ENCODE measurements at regions not wholly inside any gene's neighbourhood (a gene's known extent, or its start where the extent isn't known, plus 50 kb on each side); places are given as distances from the start of the nearest gene placed in this dataset.

DNA sequence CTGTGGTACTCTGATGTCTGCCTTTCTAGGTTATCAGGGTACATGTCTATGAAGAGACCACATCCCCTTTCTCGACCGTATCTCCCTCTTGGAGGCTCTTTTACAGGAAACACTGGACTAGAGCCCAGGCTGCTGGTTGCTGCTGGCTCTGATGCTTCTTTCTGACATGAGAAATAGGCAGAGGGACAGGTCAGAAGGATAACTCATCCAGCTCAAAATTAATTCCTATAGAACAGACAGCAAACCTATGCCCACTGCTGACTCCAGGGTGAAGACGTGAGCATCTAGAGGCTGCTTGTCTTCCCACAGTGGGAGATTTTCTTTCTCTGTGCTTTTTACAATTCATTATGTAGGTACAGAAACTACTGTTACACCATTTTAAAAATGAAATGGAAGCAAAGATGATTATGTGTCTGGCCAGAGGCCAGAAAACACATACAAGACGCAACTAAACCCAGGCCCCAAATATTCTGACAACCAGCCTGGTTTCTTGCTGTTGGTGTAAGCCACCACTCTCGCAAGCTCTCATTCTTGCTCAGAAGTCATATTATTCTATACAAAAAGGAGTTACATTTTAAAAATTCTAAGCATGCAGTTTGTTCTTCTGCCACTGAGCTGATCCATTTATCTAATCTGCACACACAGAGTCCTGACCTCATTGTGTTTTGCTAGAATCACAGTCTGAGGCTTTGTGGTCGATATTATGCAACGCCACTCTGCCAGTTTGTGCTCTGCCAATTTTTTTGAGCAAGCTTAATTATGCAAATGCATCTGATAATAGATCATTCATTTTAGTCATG is 424.3 kb downstream of the KIF20B start:
- DNase-seq (ENCODE audit: low spot score): no peak

DNA sequence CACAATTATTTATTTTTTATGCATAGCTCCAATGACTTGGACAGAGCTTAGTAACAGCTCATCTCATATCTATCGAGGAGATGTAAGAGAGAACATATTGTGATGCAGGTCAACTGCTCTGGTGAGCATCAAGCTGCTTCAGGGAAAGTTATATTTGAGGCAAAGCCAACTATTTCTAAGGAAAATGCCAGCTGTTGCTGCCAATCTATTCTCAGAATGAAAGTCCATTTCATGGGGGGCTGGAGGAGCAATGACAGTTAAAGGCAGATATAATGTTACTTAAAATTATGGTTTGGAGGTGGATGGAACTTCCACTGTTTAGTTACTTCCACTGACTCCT is 424.8 kb downstream of the KIF20B start:
- no peak for DNase-seq (ENCODE audit: low spot score)

DNA sequence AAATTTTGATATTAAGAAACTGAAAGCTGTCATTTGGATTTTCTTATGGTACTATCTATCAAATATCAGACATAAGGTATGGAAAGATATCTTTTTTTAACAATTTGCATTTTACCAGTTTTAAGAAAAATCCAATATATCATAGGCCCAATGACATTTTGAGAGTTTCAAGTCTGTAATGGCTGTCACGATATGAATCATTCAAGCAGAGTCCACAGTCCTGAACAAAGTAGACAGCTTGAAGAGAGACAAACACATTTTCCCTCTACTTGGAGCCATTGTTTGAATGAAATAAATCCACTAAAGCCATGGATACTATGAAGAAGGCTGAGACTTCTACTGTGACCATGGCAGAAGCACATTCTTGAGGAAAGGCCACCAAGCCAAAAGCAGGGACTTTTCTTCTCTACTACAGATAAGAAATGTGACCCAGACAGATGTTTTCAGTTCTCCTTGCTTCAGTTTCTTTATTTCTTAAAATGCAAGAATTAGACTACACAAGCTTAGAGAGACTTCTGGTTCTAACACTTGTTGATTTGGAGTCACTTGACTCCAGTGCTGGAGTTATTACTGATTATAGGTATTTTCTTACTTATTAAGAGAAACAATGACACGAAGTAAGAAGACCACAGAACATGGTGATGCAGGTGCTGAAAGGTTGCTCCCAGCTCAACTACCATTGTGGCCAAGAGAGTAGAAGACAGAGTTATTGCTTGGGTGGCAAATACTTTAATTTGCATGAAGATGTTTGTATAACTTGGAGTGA is 429.1 kb downstream of the KIF20B start:
- DNase-seq (ENCODE audit: low spot score): no peak

DNA sequence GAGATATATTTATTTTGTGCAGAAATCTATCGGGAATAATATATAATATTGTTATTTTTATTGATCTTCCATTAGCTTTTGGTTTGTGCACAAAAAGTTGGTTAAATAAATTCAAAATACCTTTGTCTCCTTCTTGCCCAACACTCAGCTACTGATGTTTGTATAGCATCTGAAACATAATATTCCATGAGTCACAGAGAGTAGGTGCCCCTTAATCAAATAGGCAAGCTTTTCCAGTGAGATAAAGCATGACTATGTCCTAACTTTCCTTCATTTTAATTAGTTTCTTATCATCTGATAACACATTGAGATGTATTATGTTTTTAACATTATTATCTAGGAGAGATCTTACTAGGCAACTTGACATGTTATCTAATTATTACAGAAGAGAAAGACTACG is 432.2 kb downstream of the KIF20B start:
- DNase-seq (ENCODE audit: low spot score): no peak

DNA sequence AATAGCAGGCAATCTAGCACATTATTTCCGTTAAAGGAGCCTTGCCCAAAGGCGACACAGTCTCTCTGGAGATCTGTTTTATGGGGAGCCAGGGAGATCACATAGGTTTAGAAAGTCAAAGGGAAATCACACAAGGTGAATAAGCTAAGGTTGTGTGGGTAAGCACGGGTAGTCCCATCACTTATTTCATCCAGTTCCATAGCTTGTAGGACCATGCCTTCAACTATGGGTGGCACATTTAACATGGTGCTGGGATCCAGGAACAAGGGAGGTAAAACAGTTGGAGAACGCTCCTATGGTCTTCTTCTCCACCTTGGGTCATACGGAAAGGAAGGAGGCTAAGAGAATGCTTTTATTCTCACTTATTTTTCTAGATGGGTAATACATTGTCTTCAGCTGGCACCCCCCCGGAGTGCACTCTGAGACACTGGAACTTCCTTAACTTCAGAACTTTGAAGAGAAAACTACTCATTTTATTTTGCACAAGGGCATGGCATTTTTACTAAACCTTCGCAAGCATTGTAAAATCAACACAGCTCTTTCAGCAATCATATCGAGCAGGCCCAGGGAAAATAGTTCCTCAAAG is 435.4 kb downstream of the KIF20B start:
- DNase-seq (ENCODE audit: low spot score): no peak

DNA sequence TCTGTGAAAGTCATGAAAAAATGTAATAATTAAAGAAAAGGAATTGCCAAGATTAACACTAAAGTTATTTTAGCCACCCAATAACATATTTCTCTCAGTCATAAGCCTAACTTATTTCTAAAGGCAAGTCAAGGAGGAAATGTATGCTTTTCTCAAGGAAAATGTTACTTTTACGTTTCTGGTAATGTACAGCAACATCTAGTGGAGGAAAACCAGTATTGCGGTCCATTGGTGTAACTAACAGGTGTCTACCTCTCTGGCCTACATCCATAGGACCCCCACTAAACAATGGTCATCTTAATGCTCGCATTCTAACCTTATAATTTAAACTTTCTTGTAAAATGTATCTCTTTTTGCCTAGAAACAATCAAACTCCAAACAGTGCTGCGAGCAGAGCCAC is 437.5 kb downstream of the KIF20B start:
- peak; percentile 3 for DNase-seq (ENCODE audit: low spot score)

DNA sequence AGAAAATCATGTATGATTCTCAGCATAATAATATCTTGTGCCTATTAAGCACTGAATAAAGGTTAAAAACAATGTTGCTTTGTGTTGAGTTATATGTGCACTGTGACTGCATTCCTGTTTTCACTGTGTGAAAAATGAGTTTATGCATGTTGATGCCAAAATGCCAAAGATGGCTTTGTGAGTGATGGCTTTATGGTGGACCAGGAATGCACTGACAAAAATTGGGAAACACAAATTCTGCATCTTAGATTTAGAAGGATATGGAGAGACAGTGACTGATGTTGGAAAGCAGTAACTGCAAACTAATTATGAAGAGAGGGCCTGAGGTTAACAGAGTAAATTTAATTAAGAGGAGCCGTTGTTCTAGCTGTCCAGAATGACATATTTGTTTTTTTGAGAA is 440.4 kb downstream of the KIF20B start:
- DNase-seq (ENCODE audit: low spot score): no peak

DNA sequence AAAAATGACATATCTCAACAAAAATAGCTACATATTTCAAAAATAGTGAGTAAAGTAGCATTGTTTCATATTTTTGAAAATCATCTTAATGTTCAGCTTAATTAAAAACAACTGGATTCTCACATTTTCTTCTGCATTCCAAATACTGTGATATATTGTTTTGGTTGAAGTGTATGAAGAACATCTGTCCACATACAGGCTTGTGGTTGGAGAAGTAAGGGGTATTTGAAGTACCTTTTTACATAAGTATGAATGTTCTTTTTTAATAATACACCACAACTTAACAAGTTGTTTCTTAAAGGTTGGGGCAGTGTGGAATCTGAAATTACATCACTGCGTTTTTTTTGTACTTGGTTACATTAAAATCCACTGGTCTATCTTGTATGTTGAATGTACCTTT is 442.5 kb downstream of the KIF20B start:
- DNase-seq (ENCODE audit: low spot score): no peak

DNA sequence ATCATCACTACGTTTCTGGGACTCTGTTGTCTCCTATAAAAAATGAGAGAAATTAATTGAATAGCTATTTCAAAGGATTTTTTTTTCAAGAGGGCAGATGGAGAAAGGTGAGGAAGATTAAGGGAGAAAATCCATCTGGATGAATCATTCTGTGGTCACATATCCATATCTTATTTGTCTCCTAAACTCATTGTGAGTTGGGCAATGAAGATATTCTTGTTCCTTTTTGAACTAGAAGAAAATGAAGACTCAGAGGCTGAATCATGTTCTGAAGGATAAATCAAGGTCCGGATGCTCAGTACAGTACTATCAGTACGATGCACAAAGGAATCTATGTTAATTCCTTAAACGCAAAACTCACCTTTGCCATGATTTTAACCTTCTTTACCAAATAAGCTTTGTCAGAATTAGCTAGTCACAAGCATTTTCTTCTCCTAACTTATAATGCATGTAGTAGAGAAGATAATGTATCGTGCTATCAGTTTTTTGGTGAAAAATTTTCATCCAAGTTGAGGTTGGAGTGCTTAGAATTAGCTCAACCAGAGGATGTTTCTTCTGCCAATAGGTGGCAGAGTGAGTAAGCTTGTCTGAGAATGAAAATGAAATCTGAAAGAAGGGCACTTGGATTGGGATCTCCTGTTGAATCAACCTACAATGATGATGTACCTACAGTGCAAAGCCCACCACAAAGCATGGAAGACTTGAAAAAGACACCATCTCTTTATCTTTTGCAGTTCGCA is 446.9 kb downstream of the KIF20B start:
- DNase-seq (ENCODE audit: low spot score): peak; percentile 2

DNA sequence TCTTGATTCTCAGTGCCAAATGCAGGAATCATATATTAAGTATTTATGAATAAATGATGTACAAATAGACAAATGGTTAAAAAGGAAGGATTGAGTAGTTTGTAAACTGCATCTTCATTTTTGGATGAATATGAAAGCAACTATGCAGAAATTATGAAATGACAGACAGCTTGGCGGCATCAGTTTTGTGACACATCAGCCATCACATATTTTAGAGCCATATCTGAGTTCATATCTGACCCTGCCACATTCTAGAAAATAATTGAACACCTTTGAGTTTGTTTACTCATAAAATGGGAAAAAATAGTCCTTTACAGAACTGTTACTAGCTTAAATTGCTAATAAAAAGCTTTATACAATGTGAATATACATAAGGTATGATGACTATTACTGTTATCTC is 448.2 kb downstream of the KIF20B start:
- DNase-seq (ENCODE audit: low spot score): no peak

DNA sequence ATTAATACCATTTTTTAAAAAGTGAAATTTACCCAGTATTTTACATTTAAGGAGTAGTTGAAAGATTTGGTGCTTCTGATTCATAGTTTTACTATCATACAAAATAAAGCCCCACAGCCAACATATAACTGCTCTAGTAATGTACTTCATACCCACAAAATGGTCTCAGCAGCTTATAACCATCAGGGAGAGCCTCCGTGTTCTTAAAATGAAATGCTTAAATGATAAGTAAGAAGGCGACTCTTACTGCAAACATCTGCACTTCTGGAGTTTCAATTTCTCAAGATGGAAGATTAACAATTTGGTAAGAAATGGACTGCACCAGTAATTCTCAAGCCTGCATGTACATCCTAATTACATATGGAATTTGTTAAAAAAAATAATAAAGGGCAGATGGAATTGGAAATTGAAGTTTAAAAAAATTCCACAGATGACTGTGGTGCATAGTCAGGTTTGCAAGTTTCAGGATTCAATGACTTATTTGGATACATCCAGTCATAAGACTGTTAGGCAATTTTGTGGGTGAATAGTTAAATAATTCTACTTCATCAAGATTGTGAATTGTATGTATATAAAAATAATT is 461.0 kb downstream of the KIF20B start:
- DNase-seq (ENCODE audit: low spot score): no peak

DNA sequence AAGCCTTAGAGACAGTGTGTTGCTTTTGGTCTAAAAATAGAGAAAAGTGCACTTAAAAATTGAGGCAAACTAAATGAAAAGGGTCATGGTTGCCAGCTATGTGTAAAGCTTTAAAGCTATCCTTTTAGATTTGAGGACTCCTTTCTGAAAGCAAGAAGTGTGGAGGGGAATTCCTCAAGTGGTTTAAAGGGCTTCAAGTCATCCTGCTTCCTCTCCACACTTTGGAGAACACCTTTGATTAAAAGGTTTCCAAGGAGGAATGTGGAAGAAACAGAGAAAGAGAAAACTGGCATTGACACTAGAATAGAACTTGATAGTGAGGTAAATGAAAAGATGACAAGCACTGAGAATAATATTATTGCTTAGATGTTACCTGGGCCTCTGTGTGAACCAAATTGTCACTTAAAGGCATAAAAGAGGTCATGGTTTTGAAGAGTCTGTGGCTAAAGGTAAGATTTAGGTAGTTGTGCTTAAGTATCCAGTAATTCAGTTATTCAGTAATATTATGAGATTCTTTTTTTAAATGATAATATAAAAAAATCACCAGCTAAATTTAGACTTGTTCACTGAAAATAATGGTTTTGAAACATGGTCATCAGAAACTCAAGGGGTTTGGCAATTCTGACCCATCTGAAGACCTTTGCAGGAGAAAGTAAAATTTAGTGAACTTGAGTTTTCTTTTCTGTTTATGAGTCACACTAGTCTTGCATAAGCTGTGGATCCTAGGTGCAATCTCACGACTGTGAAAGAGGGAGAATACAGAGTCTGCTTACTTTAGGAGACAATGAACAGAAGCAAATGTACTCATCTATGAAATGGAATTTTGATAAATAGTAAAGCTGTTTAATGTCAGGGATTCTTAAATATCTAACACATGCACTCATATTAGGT is 466.0 kb downstream of the KIF20B start:
- DNase-seq (ENCODE audit: low spot score): no peak

DNA sequence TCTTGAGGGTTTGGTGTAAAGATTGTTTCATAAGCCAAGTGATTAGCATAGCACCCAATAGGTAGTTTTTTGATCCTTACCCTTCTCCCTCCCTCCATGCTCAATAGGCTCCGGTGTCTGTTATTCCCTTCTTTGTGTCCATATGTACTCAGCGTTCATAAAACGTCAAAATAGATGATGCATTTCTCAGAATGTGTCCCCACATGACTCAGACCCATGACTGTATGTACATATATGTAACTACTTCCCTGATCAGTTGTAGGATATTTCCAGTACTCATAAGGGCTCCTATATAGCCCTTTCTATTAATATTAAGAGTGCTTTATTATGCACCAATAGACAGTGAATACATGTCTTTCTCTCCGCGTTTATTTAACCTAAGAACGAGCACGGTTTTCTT is 466.9 kb downstream of the KIF20B start:
- DNase-seq (ENCODE audit: low spot score): no peak

DNA sequence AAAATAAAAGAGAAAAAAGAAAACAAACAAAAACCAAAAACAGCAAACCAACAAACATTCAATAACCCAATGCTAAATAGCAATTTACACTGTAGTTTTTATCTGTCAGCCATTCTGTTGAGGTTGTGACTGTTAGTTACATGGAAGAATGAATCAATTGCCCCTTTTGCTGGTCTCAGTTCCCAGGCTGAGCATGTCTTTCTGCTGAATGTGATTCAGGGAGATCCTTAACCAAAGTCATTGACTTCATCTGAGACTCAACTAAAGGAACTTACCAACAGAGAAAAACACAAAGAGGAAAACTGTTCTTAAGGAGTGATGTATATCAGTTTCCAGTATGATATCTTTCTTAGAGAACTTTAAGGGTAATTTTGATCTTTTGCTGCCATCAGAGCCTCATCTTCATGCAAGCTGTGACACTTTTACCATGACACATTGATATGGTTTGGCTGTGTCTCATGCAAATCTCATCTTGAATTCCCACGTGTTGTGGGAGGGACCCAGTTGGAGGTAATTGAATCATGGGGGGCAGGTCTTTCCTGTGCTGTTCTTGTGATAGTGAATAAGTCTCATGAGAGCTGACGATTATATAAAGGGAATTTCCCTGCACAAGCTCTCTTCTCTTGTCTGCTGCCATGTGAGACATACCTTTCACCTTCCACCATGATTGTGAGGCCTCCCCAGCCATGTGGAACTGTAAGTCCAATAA is 469.8 kb downstream of the KIF20B start:
- no peak for DNase-seq (ENCODE audit: low spot score)

DNA sequence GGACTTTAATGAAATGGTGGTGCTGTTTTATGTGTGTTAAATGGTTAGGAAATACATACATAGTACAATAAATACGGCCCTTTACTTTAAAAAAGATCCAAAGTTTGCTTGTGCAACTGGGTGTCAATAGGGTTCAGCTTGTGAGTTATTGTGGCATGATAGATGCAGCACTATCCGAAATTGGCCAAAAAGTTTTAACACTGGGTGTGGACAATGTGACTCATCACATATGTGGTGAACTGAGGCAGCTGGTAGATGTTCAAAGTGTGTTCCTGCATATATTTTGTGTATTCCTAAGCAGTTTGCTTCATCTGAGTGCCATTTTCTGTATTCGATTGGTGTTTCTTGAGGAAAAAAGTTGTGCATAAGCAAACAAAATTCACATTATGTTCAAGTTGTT is 473.1 kb downstream of the KIF20B start:
- DNase-seq (ENCODE audit: low spot score): no peak

DNA sequence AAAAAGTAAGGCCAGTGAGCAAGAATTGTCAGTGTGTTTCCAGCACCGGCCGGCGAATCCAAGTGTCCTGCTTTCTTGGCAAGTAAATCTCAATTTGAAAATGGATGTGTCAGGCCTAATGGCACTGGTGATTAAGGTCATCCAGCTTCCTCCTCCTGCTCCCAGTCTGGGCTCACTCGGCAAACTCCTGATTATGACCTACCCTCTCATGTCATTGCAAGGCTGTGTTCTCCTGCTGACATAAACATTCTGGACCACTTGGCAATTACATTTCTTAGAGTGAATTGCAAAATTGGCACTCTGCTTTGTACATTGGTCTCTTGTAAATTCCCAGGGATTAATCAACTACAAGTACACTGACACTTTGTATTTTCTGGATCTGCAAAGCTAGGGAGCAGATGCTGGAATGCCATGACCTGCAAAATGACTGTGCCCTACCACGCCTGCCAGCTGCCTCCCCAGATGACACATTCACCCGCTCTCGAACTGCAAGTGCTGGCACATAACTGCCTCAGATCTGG is 473.8 kb downstream of the KIF20B start:
- DNase-seq (ENCODE audit: low spot score): no peak

DNA sequence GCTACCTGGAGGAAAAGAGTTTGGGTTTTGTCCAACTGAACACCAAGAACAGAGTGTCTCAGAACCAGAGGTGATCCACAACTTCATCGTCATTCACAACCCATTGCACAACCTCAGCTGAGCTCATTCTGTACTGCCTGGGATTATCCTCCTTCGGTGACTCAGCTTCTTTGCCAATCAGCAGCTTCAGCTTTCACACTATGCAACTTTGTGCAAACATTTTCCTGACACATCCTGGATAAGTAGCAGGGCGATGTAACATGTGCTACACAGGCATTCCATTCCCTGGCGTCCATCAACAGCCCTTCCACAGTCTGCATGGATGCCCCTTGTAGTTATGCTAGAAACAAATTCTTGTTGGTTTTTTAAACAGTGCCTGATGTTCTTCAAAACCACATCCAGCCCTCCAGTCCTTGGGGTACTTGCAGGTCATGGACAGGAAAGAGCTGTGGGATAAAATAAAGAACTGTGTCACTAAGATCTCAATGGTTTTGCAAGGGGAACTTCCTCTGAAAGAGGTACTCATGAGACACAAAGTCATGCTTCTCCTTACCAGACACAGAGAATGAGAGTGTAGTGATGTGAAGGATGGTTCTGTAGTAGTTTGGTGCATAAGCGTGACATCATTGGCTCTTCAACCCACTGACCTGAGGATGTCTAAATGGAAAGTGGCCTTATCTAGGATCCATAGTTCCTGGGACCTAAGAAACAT is 478.5 kb downstream of the KIF20B start:
- no peak for DNase-seq (ENCODE audit: low spot score)

DNA sequence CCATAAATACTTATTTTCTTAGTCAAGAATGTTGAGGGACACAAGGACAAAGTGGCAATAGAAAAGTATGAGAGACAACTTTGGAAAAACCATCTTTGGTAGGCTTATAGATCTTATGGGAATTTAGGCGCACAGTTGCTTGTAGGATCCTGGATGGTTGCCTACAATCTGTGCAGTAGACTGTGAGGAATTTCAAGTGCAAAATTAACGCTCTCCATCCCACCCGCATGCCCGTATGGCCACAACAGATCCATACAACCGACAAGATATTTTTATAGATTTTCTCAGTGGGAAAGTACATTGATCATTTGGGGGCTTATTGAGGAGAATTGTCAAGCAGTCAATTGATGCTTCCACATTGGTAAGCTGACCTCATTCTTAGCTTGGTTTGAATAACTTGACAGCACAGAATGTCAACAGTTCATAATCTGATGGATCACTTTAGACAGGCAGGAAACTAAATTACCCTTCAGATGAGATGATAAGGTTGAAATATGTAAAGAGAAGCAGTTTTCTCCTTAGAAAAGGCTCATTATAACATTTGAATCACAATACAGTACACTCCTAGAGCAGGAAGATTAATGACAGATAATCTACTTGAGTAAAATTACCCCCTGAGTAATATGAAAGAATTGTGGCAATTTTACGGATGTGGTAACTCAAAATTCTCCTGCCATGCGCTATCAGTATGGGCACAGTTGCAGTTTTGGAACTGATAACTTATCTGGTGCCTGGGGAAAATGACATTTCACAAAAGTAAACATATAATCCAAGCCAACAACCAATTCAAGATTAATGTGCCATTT is 479.7 kb downstream of the KIF20B start:
- DNase-seq (ENCODE audit: low spot score): no peak

DNA sequence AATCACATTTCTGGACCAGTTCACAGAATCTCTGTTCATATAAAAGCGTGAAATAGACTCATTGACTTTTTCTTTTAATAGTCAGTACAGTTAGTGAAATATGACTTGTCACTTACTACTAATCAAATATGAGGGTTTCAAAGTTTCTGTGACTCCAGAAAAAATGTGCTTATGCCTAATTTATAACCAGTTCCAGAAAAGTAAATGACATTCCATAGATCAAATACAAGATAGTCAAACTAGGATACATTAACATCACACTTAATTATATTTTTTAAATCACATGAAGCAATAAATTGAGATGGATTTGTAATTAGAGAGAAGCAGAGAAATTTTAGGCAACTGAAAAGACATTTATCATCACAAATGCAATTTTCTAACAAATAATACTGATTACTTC is 491.4 kb downstream of the KIF20B start:
- no peak for DNase-seq (ENCODE audit: low spot score)
